CD4-positive, alpha-beta T cell (primary cell): ENCODE measurements at regions not wholly inside any gene's neighbourhood (a gene's known extent, or its start where the extent isn't known, plus 50 kb on each side); places are given as distances from the start of the nearest gene placed in this dataset.

Experiments
- ATAC-seq: fragments of 200-7000 bp; cut with Tn5 transposase; one replicate; pipeline ENCODE4 v1.10.0; 2022; ENCODE audit warnings: mild to moderate bottlenecking; ENCODE audit not compliant: poor library complexity
- CTCF ChIA-PET: fragments of 350-600 bp; sonication (Branson Sonifier 250); formaldehyde crosslinking; loops from one replicate; lab custom pipeline; 2021; ENCODE audit warnings: antibody characterized with exemption, inconsistent platforms; lab: Charles Lee
- POLR2A ChIA-PET: fragments of 350-600 bp; sonication (Branson Sonifier 250); formaldehyde crosslinking; loops from one replicate; lab custom pipeline; 2021; ENCODE audit warnings: antibody characterized with exemption, inconsistent platforms; lab: Charles Lee
- DNase-seq, 14 experiments: peaks; one replicate each; pipeline ENCODE4 v3.0.0-alpha.2; 2013 to 2020; ENCODE audit warnings: mixed read lengths in 2 of 14
- H3K27ac ChIP-seq, 2 donors: one replicate each; pipeline versions ENCODE4 v1.5.1 to v1.7.0; 2013; ENCODE audit warnings: low read length in 2 of 2, low read depth in 1 of 2, mild to moderate bottlenecking in 1 of 2
- H3K27me3 ChIP-seq, 2 experiments: 1 replicate in 1 of 2; 2 replicates in 1 of 2; pipeline versions ENCODE4 v1.6.1 to v1.7.0; 2013; ENCODE audit warnings: low read length in 2 of 2, control low read depth in 1 of 2, mild to moderate bottlenecking in 1 of 2, moderate library complexity in 1 of 2; ENCODE audit not compliant: insufficient read depth in 2 of 2, control insufficient read depth in 1 of 2
- H3K36me3 ChIP-seq: one replicate; pipeline ENCODE4 v1.6.1; 2013; ENCODE audit warnings: low read length, control low read depth; ENCODE audit not compliant: insufficient read depth
- H3K4me1 ChIP-seq: one replicate; pipeline ENCODE4 v1.6.1; 2013; ENCODE audit warnings: low read length, control low read depth; ENCODE audit not compliant: insufficient read depth
- H3K4me3 ChIP-seq: one replicate; pipeline ENCODE4 v1.5.1; 2013; ENCODE audit warnings: mild to moderate bottlenecking, low read length, moderate library complexity
- H3K9me3 ChIP-seq, 2 experiments: 1 replicate in 1 of 2; 2 replicates in 1 of 2; pipeline versions ENCODE4 v1.6.1 to v1.7.0; 2013; ENCODE audit warnings: low read length in 2 of 2, mild to moderate bottlenecking in 2 of 2, control low read depth in 1 of 2, moderate library complexity in 1 of 2; ENCODE audit not compliant: control insufficient read depth in 1 of 2, insufficient read depth in 1 of 2
- H3K27ac Mint-ChIP-seq: one replicate; pipeline ENCODE4 v1.8.0; 2020; ENCODE audit warnings: mixed read lengths
- H3K27me3 Mint-ChIP-seq: one replicate; pipeline ENCODE4 v1.8.0; 2021; ENCODE audit warnings: mixed read lengths
- H3K36me3 Mint-ChIP-seq: one replicate; pipeline ENCODE4 v1.8.0; 2021; ENCODE audit warnings: low read depth, mixed read lengths
- H3K4me1 Mint-ChIP-seq: one replicate; pipeline ENCODE4 v1.8.0; 2021; ENCODE audit warnings: low read depth, mixed read lengths
- H3K4me3 Mint-ChIP-seq: one replicate; pipeline ENCODE4 v1.8.0; 2020; ENCODE audit warnings: mild to moderate bottlenecking, mixed read lengths
- H3K9me3 Mint-ChIP-seq: one replicate; pipeline ENCODE4 v1.8.0; 2020; ENCODE audit warnings: mixed read lengths
- CTCF ChIP-seq: fragments of 200-600 bp; IDR thresholded peaks from one replicate; pipeline ENCODE4 v1.8.0; 2022; ENCODE audit warnings: antibody characterized with exemption, mild to moderate bottlenecking
- intact Hi-C, 2 experiments: fragments of 100-400 bp; cut with DNase I in 1 of 2; cut with micrococcal nuclease in 1 of 2; formaldehyde crosslinking; loops; one replicate each; pipeline versions ENCODE4 v1.15.1 to v1.9.0; 2023 to 2025; cut with DNase I, micrococcal nuclease

- ChIA-PET CTCF (no interaction called here), POLR2A (no interaction called here)
- Mint-ChIP-seq H3K4me3 (no peak overlapping the region), H3K27me3 (no peaks in the 10 kb centered on the region), H3K36me3 (no peaks in the 10 kb centered on the region), H3K4me1 (no peaks in the 10 kb centered on the region), H3K27ac (no peak overlapping the region), H3K9me3 (peaks cover 10% of the 10 kb centered on the region)
- H3K4me3 ChIP-seq = no peak overlapping the region
- DNase-seq (no peak), ATAC-seq (no peak)
- no peak for TF ChIP-seq CTCF
- H3K27me3 ChIP-seq = no peaks in the 10 kb centered on the region
- intact Hi-C loops = no loop called here
- H3K27ac ChIP-seq = no peak overlapping the region
- H3K4me1 ChIP-seq = no peaks in the 10 kb centered on the region
- peaks cover 0 to 4% of the 10 kb centered on the region in 2 experiments for H3K9me3 ChIP-seq
- no peaks in the 10 kb centered on the region for H3K36me3 ChIP-seq
Measured at GRCh38 chr14:37658156-37658555, 62.7 kb downstream of the TTC6 start.

- Mint-ChIP-seq H3K4me3 (no peak overlapping the region), H3K36me3 (no peaks in the 10 kb centered on the region), H3K27ac (no peak overlapping the region), H3K27me3 (no peaks in the 10 kb centered on the region), H3K4me1 (no peaks in the 10 kb centered on the region), H3K9me3 (peaks cover 9% of the 10 kb centered on the region)
- Histone ChIP-seq H3K27me3 (no peaks in the 10 kb centered on the region), H3K27ac (no peak overlapping the region), H3K4me3 (no peak overlapping the region), H3K36me3 (no peaks in the 10 kb centered on the region), H3K4me1 (no peaks in the 10 kb centered on the region), H3K9me3 (no peaks in the 10 kb centered on the region)
- POLR2A ChIA-PET = no interaction called here
- ATAC-seq (no peak), DNase-seq (no peak)
- CTCF ChIA-PET = interaction anchor here (0.6 kb wide), 1 partner anchor 24 kb away, joined by 3 read pairs; no protein-coding TSS in a partner anchor
- intact Hi-C loops = no loop called here
- TF ChIP-seq CTCF = no peak
Measured at GRCh38 chr14:37663498-37663897, 68.1 kb downstream of the TTC6 start.

- POLR2A ChIA-PET = no interaction called here
- Histone ChIP-seq H3K4me3 (no peak overlapping the region), H3K36me3 (no peaks in the 10 kb centered on the region), H3K4me1 (no peaks in the 10 kb centered on the region), H3K27ac (no peak overlapping the region), H3K9me3 (no peaks in the 10 kb centered on the region), H3K27me3 (no peaks in the 10 kb centered on the region)
- no peaks in the 10 kb centered on the region for H3K4me1 Mint-ChIP-seq
- no peak overlapping the region for H3K4me3 Mint-ChIP-seq
- H3K36me3 Mint-ChIP-seq = no peaks in the 10 kb centered on the region
- DNase-seq (no peak), ATAC-seq (no peak)
- CTCF ChIA-PET = no interaction called here
- peaks cover 14% of the 10 kb centered on the region for H3K9me3 Mint-ChIP-seq
- intact Hi-C loops = no loop called here
- H3K27ac Mint-ChIP-seq = no peak overlapping the region
- no peaks in the 10 kb centered on the region for H3K27me3 Mint-ChIP-seq
- no peak for TF ChIP-seq CTCF
Measured at GRCh38 chr14:37665479-37665878, 70.0 kb downstream of the TTC6 start.
